Smooth muscle cell of the brain vasculature (primary cell): ENCODE measurements at regions not wholly inside any gene's neighbourhood (a gene's known extent, or its start where the extent isn't known, plus 50 kb on each side); places are given as distances from the start of the nearest gene placed in this dataset.

Source experiments
- DNase-seq: peaks from one replicate; pipeline ENCODE4 v3.0.0-alpha.2; 2012; ENCODE audit warnings: low read depth, low spot score

GRCh38 chr4:24244663-24245490, 339.5 kb downstream of the DHX15 start:
- no peak for DNase-seq

GRCh38 chr4:24243641-24244040, 340.7 kb downstream of the DHX15 start:
- no peak for DNase-seq

GRCh38 chr4:24241511-24241910, 342.8 kb downstream of the DHX15 start:
- DNase-seq: no peak

GRCh38 chr4:24240655-24241054, 343.7 kb downstream of the DHX15 start:
- DNase-seq: no peak

GRCh38 chr4:24237709-24238108, 346.6 kb downstream of the DHX15 start:
- no peak for DNase-seq

GRCh38 chr4:24236532-24236931, 346.7 kb upstream of the PPARGC1A start:
- DNase-seq: no peak

GRCh38 chr4:24236120-24236519, 346.3 kb upstream of the PPARGC1A start:
- no peak for DNase-seq

GRCh38 chr4:24235618-24236017, 345.8 kb upstream of the PPARGC1A start:
- no peak for DNase-seq

GRCh38 chr4:24234288-24234848, 344.5 kb upstream of the PPARGC1A start:
- no peak for DNase-seq

GRCh38 chr4:24230955-24231354, 341.1 kb upstream of the PPARGC1A start:
- no peak for DNase-seq

GRCh38 chr4:24229978-24230377, 340.1 kb upstream of the PPARGC1A start:
- DNase-seq: no peak

GRCh38 chr4:24228692-24229091, 338.8 kb upstream of the PPARGC1A start:
- DNase-seq: no peak

GRCh38 chr4:24226667-24227066, 336.8 kb upstream of the PPARGC1A start:
- no peak for DNase-seq

- no peak for DNase-seq
Measured at GRCh38 chr4:24226023-24226422, 336.2 kb upstream of the PPARGC1A start.

GRCh38 chr4:24224446-24224845, 334.6 kb upstream of the PPARGC1A start:
- DNase-seq: no peak

GRCh38 chr4:24219209-24219608, 329.4 kb upstream of the PPARGC1A start:
- no peak for DNase-seq

GRCh38 chr4:24218566-24218965, 328.7 kb upstream of the PPARGC1A start:
- DNase-seq: no peak

GRCh38 chr4:24214796-24215195, 324.9 kb upstream of the PPARGC1A start:
- no peak for DNase-seq

- no peak for DNase-seq
Measured at GRCh38 chr4:24213961-24214360, 324.1 kb upstream of the PPARGC1A start.

- DNase-seq: no peak
Measured at GRCh38 chr4:24212642-24213041, 322.8 kb upstream of the PPARGC1A start.

- no peak for DNase-seq
Measured at GRCh38 chr4:24211856-24212255, 322.0 kb upstream of the PPARGC1A start.

- DNase-seq: peak; percentile 74
Measured at GRCh38 chr4:24210332-24210902, 320.6 kb upstream of the PPARGC1A start.

GRCh38 chr4:24209906-24210305, 320.1 kb upstream of the PPARGC1A start:
- no peak for DNase-seq
